ENCODE measurements at regions not wholly inside any gene's neighbourhood (a gene's known extent, or its start where the extent isn't known, plus 50 kb on each side); places are given as distances from the start of the nearest gene placed in this dataset.

GRCh38 chr10:57786850-57787750 lies 480.6 kb downstream of the IPMK start:
- POLR2A ChIA-PET: no interaction called here
- Mint-ChIP-seq H3K4me1 (no peaks in the 10 kb centered on the region), H3K27ac (no peak overlapping the region), H3K9me3 (peaks cover 6% of the 10 kb centered on the region), H3K27me3 (no peaks in the 10 kb centered on the region), H3K36me3 (ENCODE audit: low read depth) (no peaks in the 10 kb centered on the region), H3K4me3 (no peak overlapping the region)
- CTCF ChIA-PET: no interaction called here
- DNase-seq: no peak

DNA sequence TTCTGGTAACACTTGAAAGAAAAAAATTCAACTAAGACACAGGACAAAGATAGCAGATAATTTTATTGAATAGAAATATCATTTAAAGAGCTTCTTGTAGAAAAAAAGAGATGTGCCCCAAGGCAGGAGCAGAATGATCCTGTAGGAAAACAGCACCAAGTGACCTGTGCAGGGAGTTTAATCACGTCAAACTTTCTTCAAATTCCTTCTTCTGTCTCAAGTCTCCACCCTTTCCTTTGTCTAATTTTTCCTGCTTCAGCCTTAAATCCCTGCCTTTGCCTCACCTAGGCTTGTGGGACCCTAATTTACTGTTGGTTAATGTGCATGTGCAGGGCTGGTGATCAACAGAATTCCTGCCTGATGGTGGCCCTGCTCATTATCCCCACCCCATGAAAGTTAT lies 481.4 kb downstream of the IPMK start:
- peaks cover 6% of the 10 kb centered on the region for H3K9me3 Mint-ChIP-seq
- H3K4me3 Mint-ChIP-seq: no peak overlapping the region
- H3K27ac Mint-ChIP-seq: no peak overlapping the region
- ChIA-PET POLR2A (no interaction called here), CTCF (no interaction called here)
- H3K4me1 Mint-ChIP-seq: no peaks in the 10 kb centered on the region
- H3K27me3 Mint-ChIP-seq: no peaks in the 10 kb centered on the region
- H3K36me3 Mint-ChIP-seq (ENCODE audit: low read depth): no peaks in the 10 kb centered on the region
- no peak for DNase-seq

DNA sequence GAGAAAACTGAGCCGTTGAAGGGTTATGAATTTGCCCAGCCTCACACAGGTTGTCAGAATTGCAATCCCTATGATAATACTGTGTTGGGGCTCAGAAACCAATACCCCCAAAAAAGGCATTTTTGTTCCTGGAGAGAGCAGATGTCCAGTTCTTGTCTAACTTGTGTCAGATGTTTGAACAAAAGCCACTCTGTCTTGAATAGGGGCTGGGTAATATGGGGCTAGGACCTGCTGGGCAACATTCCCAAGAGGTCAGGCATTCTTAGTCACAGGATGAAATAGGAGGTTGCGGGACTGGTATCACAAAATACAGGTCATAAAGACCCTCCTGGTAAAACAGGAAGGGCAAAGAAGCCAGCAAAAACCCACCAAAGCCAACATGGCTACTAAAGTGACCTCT lies 482.1 kb downstream of the IPMK start:
- Mint-ChIP-seq H3K27me3 (no peaks in the 10 kb centered on the region), H3K4me3 (no peak overlapping the region), H3K36me3 (ENCODE audit: low read depth) (no peaks in the 10 kb centered on the region), H3K27ac (no peak overlapping the region), H3K9me3 (peaks cover 6% of the 10 kb centered on the region), H3K4me1 (no peaks in the 10 kb centered on the region)
- CTCF ChIA-PET: no interaction called here
- DNase-seq: no peak
- POLR2A ChIA-PET: no interaction called here

DNA sequence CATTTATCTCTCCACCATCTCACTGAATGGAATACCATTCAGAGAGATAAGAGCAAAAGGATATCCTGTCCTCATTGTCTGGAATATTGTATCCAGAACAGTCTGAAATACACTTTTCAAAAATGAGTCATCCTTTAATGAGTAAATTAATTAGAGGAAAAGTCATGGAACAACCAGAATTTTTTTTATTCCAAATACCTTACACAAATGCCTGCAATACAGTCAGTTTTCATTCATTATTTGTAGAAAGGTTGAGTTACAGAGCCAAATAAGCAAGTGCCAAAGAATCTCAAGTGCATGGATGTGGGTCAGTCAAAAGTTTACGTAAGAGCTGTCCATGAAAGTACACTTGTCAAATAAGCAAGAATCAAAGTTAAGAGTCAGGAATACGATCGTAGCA lies 482.6 kb downstream of the IPMK start:
- Mint-ChIP-seq H3K27ac (no peak overlapping the region), H3K4me3 (no peak overlapping the region), H3K9me3 (peaks cover 6% of the 10 kb centered on the region), H3K36me3 (ENCODE audit: low read depth) (no peaks in the 10 kb centered on the region), H3K27me3 (no peaks in the 10 kb centered on the region), H3K4me1 (no peaks in the 10 kb centered on the region)
- ChIA-PET POLR2A (no interaction called here), CTCF (no interaction called here)
- DNase-seq: no peak

GRCh38 chr10:57776688-57777432 lies 490.8 kb downstream of the IPMK start:
- POLR2A ChIA-PET: no interaction called here
- Mint-ChIP-seq H3K4me3 (no peak overlapping the region), H3K27ac (no peak overlapping the region)

GRCh38 chr10:57775250-57775649 lies 492.4 kb downstream of the IPMK start:
- CTCF ChIA-PET: no interaction called here
- no peaks in the 10 kb centered on the region for H3K36me3 Mint-ChIP-seq (ENCODE audit: low read depth)
- POLR2A ChIA-PET: no interaction called here
- peaks cover 6% of the 10 kb centered on the region for H3K9me3 Mint-ChIP-seq
- no peaks in the 10 kb centered on the region for H3K27me3 Mint-ChIP-seq
- H3K27ac Mint-ChIP-seq: no peak overlapping the region
- no peak overlapping the region for H3K4me3 Mint-ChIP-seq
- DNase-seq: no peak
- H3K4me1 Mint-ChIP-seq: no peaks in the 10 kb centered on the region

More at GRCh38 chr10:57776688-57777432, 490.8 kb downstream of the IPMK start:
- Mint-ChIP-seq H3K36me3 (ENCODE audit: low read depth) (no peaks in the 10 kb centered on the region), H3K4me1 (no peaks in the 10 kb centered on the region), H3K27me3 (no peaks in the 10 kb centered on the region), H3K9me3 (peaks cover 6% of the 10 kb centered on the region)
- DNase-seq: no peak
- CTCF ChIA-PET: no interaction called here

- no peak overlapping the region for H3K27ac Mint-ChIP-seq
- CTCF ChIA-PET: no interaction called here
- POLR2A ChIA-PET: no interaction called here
- H3K27me3 Mint-ChIP-seq: no peaks in the 10 kb centered on the region
- no peaks in the 10 kb centered on the region for H3K4me1 Mint-ChIP-seq
- no peaks in the 10 kb centered on the region for H3K36me3 Mint-ChIP-seq (ENCODE audit: low read depth)
- H3K9me3 Mint-ChIP-seq: peaks cover 8% of the 10 kb centered on the region
- DNase-seq: no peak
- H3K4me3 Mint-ChIP-seq: no peak overlapping the region
These were observed 498.4 kb downstream of the IPMK start for GRCh38 chr10:57769298-57769697.

DNA sequence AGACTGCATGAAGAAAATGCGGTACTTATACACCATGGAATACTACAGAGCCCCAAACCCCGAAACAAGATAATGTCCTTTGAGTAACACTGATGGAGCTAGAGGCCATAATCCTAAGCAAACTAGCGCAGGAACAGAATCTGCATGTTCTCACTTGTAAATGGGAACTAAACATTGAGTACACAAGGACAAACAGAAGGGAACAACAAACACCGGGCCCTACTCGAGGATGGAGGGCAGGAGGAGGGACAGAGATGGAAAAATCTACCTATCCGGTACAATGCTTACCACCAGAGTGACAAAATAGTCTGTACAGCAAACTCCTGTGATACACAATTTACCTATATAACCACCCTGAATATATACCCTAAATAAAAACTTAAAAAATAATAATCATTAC lies 507.9 kb downstream of the IPMK start:
- no peaks in the 10 kb centered on the region for H3K27me3 Mint-ChIP-seq
- H3K9me3 Mint-ChIP-seq: peaks cover 3% of the 10 kb centered on the region
- no peaks in the 10 kb centered on the region for H3K36me3 Mint-ChIP-seq (ENCODE audit: low read depth)
- no peak for DNase-seq
- no peaks in the 10 kb centered on the region for H3K4me1 Mint-ChIP-seq
- no peak overlapping the region for H3K4me3 Mint-ChIP-seq
- H3K27ac Mint-ChIP-seq: no peak overlapping the region
- POLR2A ChIA-PET: no interaction called here
- CTCF ChIA-PET: no interaction called here

- no peak for DNase-seq
- no peaks in the 10 kb centered on the region for H3K4me1 Mint-ChIP-seq
- H3K27ac Mint-ChIP-seq: no peak overlapping the region
- H3K4me3 Mint-ChIP-seq: no peak overlapping the region
- CTCF ChIA-PET: no interaction called here
- H3K9me3 Mint-ChIP-seq: no peaks in the 10 kb centered on the region
- no peaks in the 10 kb centered on the region for H3K27me3 Mint-ChIP-seq
- H3K36me3 Mint-ChIP-seq (ENCODE audit: low read depth): no peaks in the 10 kb centered on the region
- POLR2A ChIA-PET: no interaction called here
These were observed 512.9 kb downstream of the IPMK start for GRCh38 chr10:57754803-57755202.

- Mint-ChIP-seq H3K27ac (no peak overlapping the region), H3K36me3 (ENCODE audit: low read depth) (no peaks in the 10 kb centered on the region), H3K4me1 (no peaks in the 10 kb centered on the region), H3K9me3 (peaks cover 3% of the 10 kb centered on the region), H3K4me3 (no peak overlapping the region), H3K27me3 (no peaks in the 10 kb centered on the region)
- no peak for DNase-seq
- POLR2A ChIA-PET: no interaction called here
- CTCF ChIA-PET: no interaction called here
These were observed 524.0 kb downstream of the IPMK start for GRCh38 chr10:57743711-57744110.

GRCh38 chr10:57741751-57742150 lies 525.9 kb downstream of the IPMK start:
- Mint-ChIP-seq H3K27me3 (no peaks in the 10 kb centered on the region), H3K4me3 (no peak overlapping the region), H3K9me3 (peaks cover 9% of the 10 kb centered on the region), H3K36me3 (ENCODE audit: low read depth) (no peaks in the 10 kb centered on the region), H3K4me1 (no peaks in the 10 kb centered on the region), H3K27ac (no peak overlapping the region)
- no peak for DNase-seq
- POLR2A ChIA-PET: no interaction called here
- CTCF ChIA-PET: no interaction called here

DNA sequence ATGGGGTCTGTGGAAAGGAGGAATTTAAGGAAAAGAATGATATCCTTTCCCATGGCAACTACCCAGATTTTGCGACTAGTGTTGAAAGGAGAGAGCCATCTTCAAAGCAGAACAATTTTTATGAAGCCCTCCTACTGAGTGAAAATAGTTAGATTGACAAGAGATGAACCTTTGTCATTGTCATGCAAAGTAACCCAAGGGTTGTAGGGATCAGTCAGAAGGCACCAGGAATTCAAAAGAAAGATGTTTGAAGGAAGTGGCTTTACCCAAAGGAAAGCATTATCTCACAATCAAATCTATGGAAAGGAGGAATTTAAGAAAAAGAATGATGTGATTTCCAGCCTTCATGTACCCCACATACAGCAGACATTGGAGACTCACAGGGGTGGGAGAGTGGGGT lies 544.4 kb downstream of the IPMK start:
- no peaks in the 10 kb centered on the region for H3K4me1 Mint-ChIP-seq
- H3K36me3 Mint-ChIP-seq (ENCODE audit: low read depth): no peaks in the 10 kb centered on the region
- peaks cover 6% of the 10 kb centered on the region for H3K9me3 Mint-ChIP-seq
- ChIA-PET CTCF (no interaction called here), POLR2A (no interaction called here)
- no peak overlapping the region for H3K4me3 Mint-ChIP-seq
- H3K27me3 Mint-ChIP-seq: no peaks in the 10 kb centered on the region
- no peak for DNase-seq
- no peak overlapping the region for H3K27ac Mint-ChIP-seq

GRCh38 chr10:57716884-57717283 lies 550.8 kb downstream of the IPMK start:
- H3K27me3 Mint-ChIP-seq: no peaks in the 10 kb centered on the region
- H3K4me1 Mint-ChIP-seq: no peaks in the 10 kb centered on the region
- no peaks in the 10 kb centered on the region for H3K36me3 Mint-ChIP-seq (ENCODE audit: low read depth)
- H3K9me3 Mint-ChIP-seq: peaks cover 4% of the 10 kb centered on the region
- H3K27ac Mint-ChIP-seq: no peak overlapping the region
- CTCF ChIA-PET: no interaction called here
- DNase-seq: no peak
- POLR2A ChIA-PET: no interaction called here
- no peak overlapping the region for H3K4me3 Mint-ChIP-seq

DNA sequence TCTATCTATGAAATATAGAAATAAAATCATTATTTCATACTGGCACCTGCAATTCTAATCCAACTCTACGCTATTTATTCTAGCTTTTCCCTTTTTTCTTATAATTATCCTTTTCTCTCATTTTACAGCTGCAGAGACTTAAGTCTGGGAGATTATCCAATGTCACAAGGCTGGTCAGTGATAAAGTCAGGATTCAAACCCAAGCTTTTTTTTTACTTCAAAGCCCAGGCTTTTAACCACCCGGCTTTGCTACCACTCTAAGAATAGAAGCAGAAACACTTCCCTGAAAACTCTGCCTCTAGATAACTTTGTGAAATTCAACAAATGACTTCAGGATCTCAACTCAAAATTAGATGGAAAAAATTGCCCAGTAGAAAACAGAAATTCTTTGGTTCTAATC lies 552.5 kb downstream of the IPMK start:
- ChIA-PET CTCF (no interaction called here), POLR2A (no interaction called here)
- H3K27ac Mint-ChIP-seq: no peak overlapping the region
- H3K4me1 Mint-ChIP-seq: no peaks in the 10 kb centered on the region
- no peaks in the 10 kb centered on the region for H3K36me3 Mint-ChIP-seq (ENCODE audit: low read depth)
- H3K27me3 Mint-ChIP-seq: no peaks in the 10 kb centered on the region
- H3K4me3 Mint-ChIP-seq: no peak overlapping the region
- H3K9me3 Mint-ChIP-seq: peaks cover 4% of the 10 kb centered on the region
- DNase-seq: no peak
